HEK293T (cell line): ENCODE measurements at regions not wholly inside any gene's neighbourhood (a gene's known extent, or its start where the extent isn't known, plus 50 kb on each side); places are given as distances from the start of the nearest gene placed in this dataset.

Experiments
- CTCF ChIA-PET: fragments of 350-600 bp; formaldehyde crosslinking; extraction: SDS; loops from one replicate; lab custom pipeline; 2021; ENCODE audit warnings: antibody characterized with exemption, inconsistent platforms; lab: Yijun Ruan, JAX
- POLR2A ChIA-PET: fragments of 350-600 bp; formaldehyde crosslinking; extraction: SDS; loops from one replicate; lab custom pipeline; 2020; ENCODE audit warnings: antibody characterized with exemption, inconsistent platforms; lab: Yijun Ruan, JAX
- DNase-seq: peaks from one replicate; pipeline ENCODE4 v3.0.0; 2012; ENCODE audit warnings: mixed read lengths; ENCODE audit errors: extremely low spot score
- ARNT ChIP-seq: fragments of 450-650 bp; IDR thresholded peaks from 2 replicates; pipeline ENCODE4 v1.6.1; 2017; ENCODE audit warnings: mild to moderate bottlenecking
- BHLHE40 ChIP-seq: fragments of 450-650 bp; IDR thresholded peaks from 2 replicates; pipeline ENCODE4 v1.6.1; 2016; ENCODE audit warnings: mild to moderate bottlenecking, moderate library complexity, borderline replicate concordance
- CTBP1 ChIP-seq: fragments of 450-650 bp; IDR thresholded peaks from 2 replicates; pipeline ENCODE4 v1.6.1; 2016; ENCODE audit warnings: borderline replicate concordance
- ELF4 ChIP-seq: fragments of 450-650 bp; IDR thresholded peaks from 2 replicates; pipeline ENCODE4 v1.6.1; 2017; ENCODE audit warnings: antibody characterized with exemption
- FOXA1 ChIP-seq: fragments of 450-650 bp; IDR thresholded peaks from 2 replicates; pipeline ENCODE4 v1.6.1; 2016; ENCODE audit warnings: mild to moderate bottlenecking
- FOXK2 ChIP-seq: fragments of 450-650 bp; IDR thresholded peaks from 2 replicates; pipeline ENCODE4 v1.6.1; 2016; ENCODE audit warnings: mild to moderate bottlenecking
- FOXM1 ChIP-seq: fragments of 450-650 bp; IDR thresholded peaks from 2 replicates; pipeline ENCODE4 v1.6.1; 2017; ENCODE audit warnings: mild to moderate bottlenecking, borderline replicate concordance
- HDGF ChIP-seq: fragments of 450-650 bp; IDR thresholded peaks from 2 replicates; pipeline ENCODE4 v1.6.1; 2017; ENCODE audit warnings: antibody characterized with exemption, borderline replicate concordance
- L3MBTL2 ChIP-seq: fragments of 450-650 bp; conservative IDR thresholded peaks from 2 replicates; pipeline ENCODE4 v1.6.1; 2016; ENCODE audit warnings: mild to moderate bottlenecking
- LEF1 ChIP-seq: fragments of 450-650 bp; IDR thresholded peaks from 2 replicates; pipeline ENCODE4 v1.6.1; 2017; ENCODE audit warnings: mild to moderate bottlenecking, borderline replicate concordance
- NFRKB ChIP-seq: fragments of 450-650 bp; IDR thresholded peaks from 2 replicates; pipeline ENCODE4 v1.6.1; 2016; ENCODE audit warnings: mild to moderate bottlenecking, moderate library complexity
- SP1 ChIP-seq: fragments of 450-650 bp; IDR thresholded peaks from 2 replicates; pipeline ENCODE4 v1.6.1; 2017
- SUZ12 ChIP-seq: fragments of 450-650 bp; IDR thresholded peaks from 2 replicates; pipeline ENCODE4 v1.6.1; 2016; ENCODE audit warnings: mild to moderate bottlenecking
- TARDBP ChIP-seq: fragments of 450-650 bp; IDR thresholded peaks from 2 replicates; pipeline ENCODE4 v1.6.1; 2016
- ZNF384 ChIP-seq: fragments of 450-650 bp; IDR thresholded peaks from 2 replicates; pipeline ENCODE4 v1.6.1; 2016
- TF ChIP-seq, protein P1 (sequence below): fragments of 450-650 bp; IDR thresholded peaks from 2 replicates; pipeline ENCODE4 v1.6.1; 2016

DNA sequence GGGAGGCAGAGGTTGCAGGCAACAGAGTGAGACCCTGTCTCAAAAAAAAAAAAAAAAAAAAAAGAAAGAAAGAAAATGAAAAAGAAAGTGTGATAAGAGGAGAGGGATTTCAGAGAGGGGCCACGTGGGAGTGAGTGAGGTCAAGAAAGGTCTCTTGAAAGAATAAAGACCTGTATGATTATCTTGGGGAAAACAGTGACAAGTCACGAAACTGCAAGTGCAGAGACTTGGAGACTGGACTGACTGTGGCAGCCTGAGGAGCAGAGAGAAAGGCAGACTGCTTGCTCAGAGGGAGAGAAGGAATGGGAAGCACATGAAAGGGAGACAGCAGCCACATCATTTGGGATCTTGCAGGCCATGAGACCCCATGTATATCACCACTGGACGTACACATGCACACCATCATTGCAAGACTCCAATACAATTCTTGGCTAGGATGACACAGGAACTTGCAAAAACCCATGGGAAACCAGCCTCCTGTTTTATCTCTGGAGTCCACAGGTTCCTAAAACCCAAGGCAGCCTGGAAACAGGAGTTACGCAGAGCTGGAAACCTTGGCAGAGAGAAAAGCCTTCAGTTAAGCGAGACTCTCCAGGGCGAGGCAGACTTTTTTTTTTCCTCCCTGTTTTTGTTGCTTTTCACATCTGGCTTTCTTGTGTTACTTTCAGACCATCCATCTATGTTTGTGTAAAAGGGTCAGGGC lies 207.0 kb upstream of the TBL1X start:
- CTCF ChIA-PET: interaction anchor here (0.6 kb wide), 1 partner anchor 286 kb away, joined by 3 read pairs; no protein-coding TSS in a partner anchor
- POLR2A ChIA-PET: no interaction called here

DNA sequence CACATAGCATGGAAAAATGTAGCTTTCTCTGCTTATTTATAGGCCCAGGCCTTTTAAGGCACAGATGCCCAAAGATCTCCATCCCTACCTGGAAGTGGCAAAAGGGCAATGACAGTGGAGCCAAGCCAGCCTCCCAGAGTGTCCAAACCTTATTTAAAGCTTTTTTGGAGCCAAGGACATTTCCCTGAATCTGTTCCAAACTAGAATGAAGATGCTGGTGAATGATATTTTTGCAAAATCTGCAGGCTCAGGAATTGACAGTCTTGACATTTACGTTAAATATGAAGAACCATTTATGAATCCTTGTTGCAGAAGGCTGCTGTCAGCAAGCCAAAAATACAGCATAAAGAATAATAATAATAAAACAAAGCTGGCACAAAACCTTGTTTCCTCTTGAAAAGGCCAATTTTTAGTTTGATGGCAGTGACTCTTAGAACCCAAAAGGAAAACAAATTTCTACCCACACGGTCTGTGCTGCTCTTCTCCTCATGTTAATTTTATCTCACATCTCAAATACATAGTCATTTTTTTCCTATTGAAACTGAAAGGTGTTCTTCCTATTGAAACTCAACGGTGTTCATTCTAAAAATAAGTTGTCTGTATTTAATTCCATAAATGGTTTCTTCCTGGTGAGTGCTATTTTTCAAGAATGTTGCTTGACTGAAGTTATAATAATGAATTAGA lies 206.3 kb upstream of the TBL1X start:
- CTCF ChIA-PET: no interaction called here
- no peak for DNase-seq
- POLR2A ChIA-PET: no interaction called here
- TF ChIP-seq FOXK2: no peak
- TF ChIP-seq LEF1: no peak
- TF ChIP-seq, protein P1, sequence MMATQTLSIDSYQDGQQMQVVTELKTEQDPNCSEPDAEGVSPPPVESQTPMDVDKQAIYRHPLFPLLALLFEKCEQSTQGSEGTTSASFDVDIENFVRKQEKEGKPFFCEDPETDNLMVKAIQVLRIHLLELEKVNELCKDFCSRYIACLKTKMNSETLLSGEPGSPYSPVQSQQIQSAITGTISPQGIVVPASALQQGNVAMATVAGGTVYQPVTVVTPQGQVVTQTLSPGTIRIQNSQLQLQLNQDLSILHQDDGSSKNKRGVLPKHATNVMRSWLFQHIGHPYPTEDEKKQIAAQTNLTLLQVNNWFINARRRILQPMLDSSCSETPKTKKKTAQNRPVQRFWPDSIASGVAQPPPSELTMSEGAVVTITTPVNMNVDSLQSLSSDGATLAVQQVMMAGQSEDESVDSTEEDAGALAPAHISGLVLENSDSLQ: no peak
- no peak for TF ChIP-seq NFRKB
- no peak for TF ChIP-seq HDGF
- no peak for TF ChIP-seq TARDBP
- TF ChIP-seq ARNT: no peak
- no peak for TF ChIP-seq SUZ12
- no peak for TF ChIP-seq BHLHE40
- no peak for TF ChIP-seq ZNF384
- no peak for TF ChIP-seq L3MBTL2
- no peak for TF ChIP-seq FOXM1
- no peak for TF ChIP-seq SP1
- no peak for TF ChIP-seq ELF4
- TF ChIP-seq CTBP1: no peak

More for the DNA sequence above, 207.0 kb upstream of the TBL1X start:
- no peak for DNase-seq
- TF ChIP-seq FOXK2: no peak
- no peak for TF ChIP-seq HDGF
- no peak for TF ChIP-seq L3MBTL2
- no peak for TF ChIP-seq FOXM1
- TF ChIP-seq CTBP1: no peak
- TF ChIP-seq ELF4: no peak

DNA sequence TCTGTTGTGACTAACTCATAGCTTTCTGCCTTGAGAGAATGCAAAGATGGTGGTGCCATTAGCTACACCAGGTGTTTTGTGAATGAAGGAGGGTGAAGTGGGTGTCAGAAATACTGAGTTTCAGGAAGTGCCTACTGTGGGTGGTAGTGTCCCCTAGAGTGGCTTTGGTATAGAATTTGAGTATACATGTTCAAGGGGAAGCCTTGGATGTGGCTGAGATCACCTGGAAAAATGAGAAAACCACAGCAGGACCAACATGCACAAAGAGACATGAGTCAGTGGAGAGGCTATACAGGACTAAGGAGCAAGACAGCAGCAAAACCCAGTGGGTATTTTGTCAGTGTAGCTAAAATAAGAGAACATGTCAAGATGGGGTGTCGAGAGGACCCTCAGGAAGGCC lies 204.3 kb upstream of the TBL1X start:
- POLR2A ChIA-PET: no interaction called here
- TF ChIP-seq HDGF: no peak
- no peak for TF ChIP-seq ZNF384
- no peak for TF ChIP-seq SUZ12
- no peak for TF ChIP-seq L3MBTL2
- TF ChIP-seq FOXK2: no peak
- TF ChIP-seq, protein P1: no peak
- no peak for TF ChIP-seq ELF4
- CTCF ChIA-PET: no interaction called here
- DNase-seq: no peak

DNA sequence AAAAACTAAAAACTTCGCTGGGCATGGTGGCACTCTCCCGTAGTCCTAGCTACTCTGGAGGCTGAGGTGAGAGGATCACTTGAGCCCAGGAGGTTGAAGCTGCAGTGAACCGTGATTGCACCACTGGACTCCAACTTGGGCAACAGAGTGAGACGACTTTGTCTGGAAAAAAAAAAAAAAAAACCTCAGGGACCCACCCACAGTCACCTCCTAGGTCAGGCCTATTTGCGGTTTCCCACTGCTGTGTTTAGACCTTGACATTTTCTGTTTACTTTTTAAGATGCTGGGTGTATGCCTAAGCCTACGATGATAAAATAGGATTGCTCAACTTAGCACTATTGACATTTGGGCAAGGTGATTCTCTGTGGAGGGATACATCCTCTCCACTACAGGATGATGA lies 197.4 kb upstream of the TBL1X start:
- ChIA-PET CTCF (no interaction called here), POLR2A (no interaction called here)
- TF ChIP-seq LEF1 (no peak), HDGF (no peak), CTBP1 (no peak), NFRKB (no peak), FOXM1 (no peak), BHLHE40 (no peak), SP1 (no peak), FOXA1 (no peak), ZNF384 (no peak)
- TF ChIP-seq, protein P1: no peak
- DNase-seq: no peak

DNA sequence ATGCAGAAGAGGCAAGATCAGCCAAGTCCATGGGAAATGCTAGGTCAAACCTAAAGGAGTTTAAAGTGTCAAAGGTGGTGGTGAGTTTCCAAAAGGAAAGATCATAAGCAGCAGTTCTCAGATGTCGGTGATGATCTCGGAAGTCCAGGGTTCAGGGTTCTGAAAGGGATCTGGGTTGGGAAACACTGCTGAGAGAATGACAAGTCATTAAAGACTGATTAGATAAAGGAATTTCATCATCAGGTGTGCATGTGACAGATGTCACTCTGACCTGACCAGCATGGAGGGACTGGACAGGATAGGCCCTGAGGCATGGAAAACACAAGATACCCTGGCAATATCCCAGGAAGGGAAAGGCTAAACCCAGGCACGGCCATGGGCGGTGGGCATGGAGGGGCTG lies 195.7 kb upstream of the TBL1X start:
- POLR2A ChIA-PET: no interaction called here
- TF ChIP-seq L3MBTL2 (no peak), SUZ12 (no peak), FOXA1 (no peak), HDGF (no peak), FOXK2 (no peak), SP1 (no peak), CTBP1 (no peak), ELF4 (no peak), ZNF384 (no peak), NFRKB (no peak)
- TF ChIP-seq, protein P1: no peak
- DNase-seq: no peak
- CTCF ChIA-PET: no interaction called here
